Thyroid gland (tissue), 4 donors: ENCODE measurements at regions not wholly inside any gene's neighbourhood (a gene's known extent, or its start where the extent isn't known, plus 50 kb on each side); places are given as distances from the start of the nearest gene placed in this dataset.

Source experiments
- POLR2A ChIP-seq, 2 donors: fragments of 450-650 bp; IDR thresholded peaks; one replicate each; pipeline ENCODE4 v1.6.1; 2017; ENCODE audit warnings: antibody characterized with exemption in 2 of 2, mild to moderate bottlenecking in 2 of 2, moderate library complexity in 1 of 2
- TF ChIP-seq, protein P1 (sequence below), 6 experiments: fragments of 200-600 bp in 3 of 6; fragments of 450-650 bp in 3 of 6; sonication (generic) in 3 of 6; IDR thresholded peaks; one replicate each; pipeline ENCODE4 v1.5.1; 2016 to 2019; ENCODE audit warnings: antibody characterized with exemption in 6 of 6, mild to moderate bottlenecking in 2 of 6, inconsistent platforms in 1 of 6, moderate library complexity in 1 of 6

DNA sequence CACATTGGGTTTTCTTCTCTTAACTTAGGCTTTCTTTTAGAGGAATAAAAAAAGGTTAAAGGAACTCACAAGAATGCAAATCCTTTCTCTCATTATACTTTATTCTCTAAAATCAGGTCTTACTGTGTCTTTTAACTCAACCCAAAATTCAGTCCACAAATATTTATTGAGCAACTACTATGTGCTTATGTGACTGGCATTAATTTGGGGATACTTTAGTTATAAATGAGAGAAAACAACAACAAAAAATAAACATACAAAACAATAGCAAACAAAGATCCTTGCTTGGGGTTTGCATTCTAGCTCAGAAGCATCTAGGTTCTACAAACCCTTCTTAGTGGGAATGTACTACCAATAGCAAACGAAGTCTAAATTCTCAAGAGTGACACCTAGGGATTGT, 266.2 kb downstream of the UTRN start:
- TF ChIP-seq, protein P1, sequence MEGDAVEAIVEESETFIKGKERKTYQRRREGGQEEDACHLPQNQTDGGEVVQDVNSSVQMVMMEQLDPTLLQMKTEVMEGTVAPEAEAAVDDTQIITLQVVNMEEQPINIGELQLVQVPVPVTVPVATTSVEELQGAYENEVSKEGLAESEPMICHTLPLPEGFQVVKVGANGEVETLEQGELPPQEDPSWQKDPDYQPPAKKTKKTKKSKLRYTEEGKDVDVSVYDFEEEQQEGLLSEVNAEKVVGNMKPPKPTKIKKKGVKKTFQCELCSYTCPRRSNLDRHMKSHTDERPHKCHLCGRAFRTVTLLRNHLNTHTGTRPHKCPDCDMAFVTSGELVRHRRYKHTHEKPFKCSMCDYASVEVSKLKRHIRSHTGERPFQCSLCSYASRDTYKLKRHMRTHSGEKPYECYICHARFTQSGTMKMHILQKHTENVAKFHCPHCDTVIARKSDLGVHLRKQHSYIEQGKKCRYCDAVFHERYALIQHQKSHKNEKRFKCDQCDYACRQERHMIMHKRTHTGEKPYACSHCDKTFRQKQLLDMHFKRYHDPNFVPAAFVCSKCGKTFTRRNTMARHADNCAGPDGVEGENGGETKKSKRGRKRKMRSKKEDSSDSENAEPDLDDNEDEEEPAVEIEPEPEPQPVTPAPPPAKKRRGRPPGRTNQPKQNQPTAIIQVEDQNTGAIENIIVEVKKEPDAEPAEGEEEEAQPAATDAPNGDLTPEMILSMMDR (IDR thresholded peaks at IDR 0.05), result no peak
- no peak for TF ChIP-seq POLR2A (IDR thresholded peaks at IDR 0.05)
